Panc1 (cell line): ENCODE measurements at regions not wholly inside any gene's neighbourhood (a gene's known extent, or its start where the extent isn't known, plus 50 kb on each side); places are given as distances from the start of the nearest gene placed in this dataset.

Source experiments
- ATAC-seq: fragments of 200-7000 bp; cut with Tn5 transposase; 2 replicates; pipeline ENCODE4 v1.9.1; 2020; ENCODE audit warnings: mild to moderate bottlenecking, moderate library complexity
- BruUV-seq: library from RNA; stranded (reverse); fragments of 400-500 nt; replicated peaks from 2 replicates; lab custom pipeline; 2021; lab: Mats Ljungman, UMichigan
- CTCF ChIA-PET: fragments of 300-600 bp; sonication (Branson Sonifier 250); formaldehyde crosslinking; loops from one replicate; lab custom pipeline; 2022; ENCODE audit warnings: antibody characterized with exemption; lab: Charles Lee
- POLR2A ChIA-PET: fragments of 300-600 bp; sonication (Branson Sonifier 250); formaldehyde crosslinking; loops from one replicate; lab custom pipeline; 2022; ENCODE audit warnings: antibody characterized with exemption; lab: Charles Lee
- DNase-seq: peaks from one replicate; pipeline ENCODE4 v3.0.0-alpha.2; 2010; ENCODE audit warnings: low read depth, low spot score
- H3K27ac ChIP-seq: 2 replicates; pipeline ENCODE4 v1.5.1; 2011; ENCODE audit warnings: mild to moderate bottlenecking, low read length, inconsistent platforms
- H3K27me3 ChIP-seq: fragments of 200-500 bp; sonication (Bioruptor generic); 2 replicates; pipeline ENCODE4 v1.6.0; 2014; ENCODE audit warnings: low read length, inconsistent platforms; ENCODE audit not compliant: control insufficient read depth, insufficient read depth
- H3K36me3 ChIP-seq: fragments of 200-500 bp; sonication (Bioruptor generic); 2 replicates; pipeline ENCODE4 v1.5.1; 2014; ENCODE audit warnings: inconsistent platforms, mild to moderate bottlenecking, low read length, moderate library complexity; ENCODE audit not compliant: control insufficient read depth, insufficient read depth
- H3K4me1 ChIP-seq: 2 replicates; pipeline ENCODE4 v1.5.1; 2011; ENCODE audit warnings: inconsistent platforms, mild to moderate bottlenecking, low read length, moderate library complexity; ENCODE audit not compliant: control insufficient read depth, insufficient read depth
- H3K4me3 ChIP-seq, 2 experiments: 2 replicates each; pipeline ENCODE4 v1.5.1; 2011 to 2012; ENCODE audit warnings: low read depth in 2 of 2, low read length in 2 of 2, mild to moderate bottlenecking in 2 of 2, inconsistent platforms in 1 of 2, moderate library complexity in 1 of 2
- H3K9me3 ChIP-seq: fragments of 200-500 bp; sonication (Bioruptor generic); 2 replicates; pipeline ENCODE4 v1.5.1; 2014; ENCODE audit warnings: low read depth, mild to moderate bottlenecking, inconsistent platforms, low read length, moderate library complexity; ENCODE audit not compliant: control insufficient read depth, insufficient read depth
- POLR2AphosphoS5 ChIP-seq: IDR thresholded peaks from 2 replicates; pipeline ENCODE4 v1.6.1; 2012; ENCODE audit warnings: mild to moderate bottlenecking, low read depth, low read length, moderate library complexity
- SIN3A ChIP-seq: IDR thresholded peaks from 2 replicates; pipeline ENCODE4 v1.6.1; 2012; ENCODE audit warnings: low read depth, mild to moderate bottlenecking, low read length, moderate library complexity, borderline replicate concordance; ENCODE audit not compliant: insufficient read depth
- TCF7L2 ChIP-seq: IDR thresholded peaks from 2 replicates; pipeline ENCODE4 v1.6.1; 2011; ENCODE audit warnings: mild to moderate bottlenecking, low read depth, low read length, inconsistent platforms
- in situ Hi-C: cut with HindIII; loops from 2 replicates; pipeline ENCODE4 v1.10.0; 2016; ENCODE audit warnings: low sequenced_read_pairs, low pct_unique_long_range_greater_than_20kb
- intact Hi-C: fragments of 100-400 bp; cut with micrococcal nuclease; formaldehyde crosslinking; loops from one replicate; pipeline ENCODE4 v1.10.0; 2022; ENCODE audit not compliant: unreplicated experiment
- TF ChIP-seq, protein P1 (sequence below): fragments of 450-650 bp; IDR thresholded peaks from 2 replicates; pipeline ENCODE4 v1.5.1; 2017; ENCODE audit warnings: mild to moderate bottlenecking
- TF ChIP-seq, protein P2 (sequence below), 2 experiments: IDR thresholded peaks; 2 replicates each; pipeline ENCODE4 v1.6.1; 2011 to 2012; ENCODE audit warnings: low read depth in 2 of 2, control low read depth in 1 of 2, low read length in 1 of 2, mild to moderate bottlenecking in 1 of 2, moderate library complexity in 1 of 2; ENCODE audit not compliant: insufficient read depth in 1 of 2

DNA sequence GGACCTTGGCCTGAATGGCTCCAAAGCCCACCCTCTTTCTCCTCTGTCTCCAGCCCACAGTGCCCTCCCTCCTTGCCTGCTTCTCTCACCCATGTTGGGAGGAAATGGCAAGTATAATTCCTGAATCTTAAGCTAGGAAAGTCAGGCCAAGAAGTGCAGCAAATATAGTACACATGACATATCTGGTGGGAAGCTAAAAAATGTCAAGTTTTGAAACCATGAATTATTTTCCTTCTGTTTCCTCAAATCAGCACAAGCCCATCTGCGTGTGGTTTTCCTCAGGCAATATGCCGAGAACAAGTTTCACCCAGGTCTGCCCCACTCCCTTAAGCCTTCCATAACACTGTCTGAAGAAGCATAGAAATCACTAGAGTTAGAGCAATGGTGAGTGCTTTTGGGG lies 502.8 kb upstream of the CDH11 start:
- in situ Hi-C loops (no loop called here), intact Hi-C loops (no loop called here)
- Histone ChIP-seq H3K36me3 (no peaks in the 10 kb centered on the region), H3K27me3 (no peaks in the 10 kb centered on the region), H3K9me3 (no peaks in the 10 kb centered on the region), H3K4me3 (no peak overlapping the region), H3K4me1 (no peaks in the 10 kb centered on the region), H3K27ac (no peak overlapping the region)
- ChIA-PET CTCF (no interaction called here), POLR2A (no interaction called here)
- no peak for ATAC-seq
- DNase-seq: no peak
- BruUV-seq: no TSS peak
- TF ChIP-seq, protein P1, sequence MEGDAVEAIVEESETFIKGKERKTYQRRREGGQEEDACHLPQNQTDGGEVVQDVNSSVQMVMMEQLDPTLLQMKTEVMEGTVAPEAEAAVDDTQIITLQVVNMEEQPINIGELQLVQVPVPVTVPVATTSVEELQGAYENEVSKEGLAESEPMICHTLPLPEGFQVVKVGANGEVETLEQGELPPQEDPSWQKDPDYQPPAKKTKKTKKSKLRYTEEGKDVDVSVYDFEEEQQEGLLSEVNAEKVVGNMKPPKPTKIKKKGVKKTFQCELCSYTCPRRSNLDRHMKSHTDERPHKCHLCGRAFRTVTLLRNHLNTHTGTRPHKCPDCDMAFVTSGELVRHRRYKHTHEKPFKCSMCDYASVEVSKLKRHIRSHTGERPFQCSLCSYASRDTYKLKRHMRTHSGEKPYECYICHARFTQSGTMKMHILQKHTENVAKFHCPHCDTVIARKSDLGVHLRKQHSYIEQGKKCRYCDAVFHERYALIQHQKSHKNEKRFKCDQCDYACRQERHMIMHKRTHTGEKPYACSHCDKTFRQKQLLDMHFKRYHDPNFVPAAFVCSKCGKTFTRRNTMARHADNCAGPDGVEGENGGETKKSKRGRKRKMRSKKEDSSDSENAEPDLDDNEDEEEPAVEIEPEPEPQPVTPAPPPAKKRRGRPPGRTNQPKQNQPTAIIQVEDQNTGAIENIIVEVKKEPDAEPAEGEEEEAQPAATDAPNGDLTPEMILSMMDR: no peak
- TF ChIP-seq, protein P2, sequence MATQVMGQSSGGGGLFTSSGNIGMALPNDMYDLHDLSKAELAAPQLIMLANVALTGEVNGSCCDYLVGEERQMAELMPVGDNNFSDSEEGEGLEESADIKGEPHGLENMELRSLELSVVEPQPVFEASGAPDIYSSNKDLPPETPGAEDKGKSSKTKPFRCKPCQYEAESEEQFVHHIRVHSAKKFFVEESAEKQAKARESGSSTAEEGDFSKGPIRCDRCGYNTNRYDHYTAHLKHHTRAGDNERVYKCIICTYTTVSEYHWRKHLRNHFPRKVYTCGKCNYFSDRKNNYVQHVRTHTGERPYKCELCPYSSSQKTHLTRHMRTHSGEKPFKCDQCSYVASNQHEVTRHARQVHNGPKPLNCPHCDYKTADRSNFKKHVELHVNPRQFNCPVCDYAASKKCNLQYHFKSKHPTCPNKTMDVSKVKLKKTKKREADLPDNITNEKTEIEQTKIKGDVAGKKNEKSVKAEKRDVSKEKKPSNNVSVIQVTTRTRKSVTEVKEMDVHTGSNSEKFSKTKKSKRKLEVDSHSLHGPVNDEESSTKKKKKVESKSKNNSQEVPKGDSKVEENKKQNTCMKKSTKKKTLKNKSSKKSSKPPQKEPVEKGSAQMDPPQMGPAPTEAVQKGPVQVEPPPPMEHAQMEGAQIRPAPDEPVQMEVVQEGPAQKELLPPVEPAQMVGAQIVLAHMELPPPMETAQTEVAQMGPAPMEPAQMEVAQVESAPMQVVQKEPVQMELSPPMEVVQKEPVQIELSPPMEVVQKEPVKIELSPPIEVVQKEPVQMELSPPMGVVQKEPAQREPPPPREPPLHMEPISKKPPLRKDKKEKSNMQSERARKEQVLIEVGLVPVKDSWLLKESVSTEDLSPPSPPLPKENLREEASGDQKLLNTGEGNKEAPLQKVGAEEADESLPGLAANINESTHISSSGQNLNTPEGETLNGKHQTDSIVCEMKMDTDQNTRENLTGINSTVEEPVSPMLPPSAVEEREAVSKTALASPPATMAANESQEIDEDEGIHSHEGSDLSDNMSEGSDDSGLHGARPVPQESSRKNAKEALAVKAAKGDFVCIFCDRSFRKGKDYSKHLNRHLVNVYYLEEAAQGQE (IDR thresholded peaks at IDR 0.05; ENCODE audit: insufficient read depth in 1 of 2, low read depth in 2 of 2, low read length in 1 of 2): no peak
- no peak for TF ChIP-seq POLR2AphosphoS5
- TF ChIP-seq TCF7L2: no peak
- no peak for TF ChIP-seq SIN3A

DNA sequence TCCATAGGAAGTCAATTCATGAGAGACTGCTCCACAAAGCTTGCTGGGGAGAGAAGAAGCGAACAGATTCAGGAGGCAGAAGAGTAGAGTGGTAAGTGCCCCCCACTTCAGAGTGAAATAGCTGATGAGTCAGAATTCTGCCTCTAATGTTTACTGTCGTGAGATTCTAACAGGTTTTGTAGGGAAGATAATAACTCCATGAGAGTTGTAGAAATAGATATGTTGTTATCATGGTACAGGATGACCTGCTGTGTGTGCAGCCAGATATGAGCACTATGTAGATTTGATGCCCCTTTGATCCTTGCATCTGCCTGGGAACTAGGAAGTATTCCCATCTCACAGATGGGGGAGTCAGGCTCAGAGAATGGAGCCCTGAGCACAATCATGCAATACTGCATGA lies 502.4 kb upstream of the CDH11 start:
- TF ChIP-seq, protein P2 (IDR thresholded peaks at IDR 0.05; ENCODE audit: insufficient read depth in 1 of 2, low read depth in 2 of 2, low read length in 1 of 2): no peak
- TF ChIP-seq TCF7L2 (no peak), POLR2AphosphoS5 (no peak)
- TF ChIP-seq, protein P1: no peak
- in situ Hi-C loops: no loop called here
- intact Hi-C loops: no loop called here
- Histone ChIP-seq H3K9me3 (no peaks in the 10 kb centered on the region), H3K27ac (no peak overlapping the region), H3K4me3 (no peak overlapping the region), H3K36me3 (no peaks in the 10 kb centered on the region), H3K4me1 (no peaks in the 10 kb centered on the region), H3K27me3 (no peaks in the 10 kb centered on the region)
- BruUV-seq: no TSS peak
- ATAC-seq: no peak
- POLR2A ChIA-PET: no interaction called here
- DNase-seq: no peak
- CTCF ChIA-PET: no interaction called here
